HepG2 (cell line): ENCODE measurements at regions not wholly inside any gene's neighbourhood (a gene's known extent, or its start where the extent isn't known, plus 50 kb on each side); places are given as distances from the start of the nearest gene placed in this dataset.
A peak's percentile ranks its signal among the peaks of the same experiment; 100 is the strongest.

Experiments used
- ELF1 ChIP-seq: sonication (generic); formaldehyde crosslinking; IDR thresholded peaks from 2 replicates; pipeline ENCODE4 v1.4.0; 2020; ENCODE audit warnings: missing genetic modification reagents
- ETV6 ChIP-seq: sonication (generic); formaldehyde crosslinking; conservative IDR thresholded peaks from 2 replicates; pipeline ENCODE4 v1.4.0; 2020; ENCODE audit warnings: missing genetic modification reagents
- GLI4 ChIP-seq: sonication (generic); formaldehyde crosslinking; IDR thresholded peaks from 2 replicates; pipeline ENCODE4 v1.5.1; 2020; ENCODE audit warnings: missing genetic modification reagents, mild to moderate bottlenecking, moderate library complexity, borderline replicate concordance
- HHEX ChIP-seq: IDR thresholded peaks from 2 replicates; pipeline ENCODE4 v1.6.1; 2016; ENCODE audit warnings: control low read depth
- HNF4G ChIP-seq, 2 experiments: sonication (generic) in 1 of 2; formaldehyde crosslinking in 1 of 2; IDR thresholded peaks; 2 replicates each; pipeline versions ENCODE4 v1.4.0 to v1.6.1; 2011 to 2020; ENCODE audit warnings: borderline replicate concordance in 2 of 2, low read depth in 2 of 2, mild to moderate bottlenecking in 2 of 2, low read length in 1 of 2, missing genetic modification reagents in 1 of 2, moderate library complexity in 1 of 2
- HOXA7 ChIP-seq: sonication (generic); formaldehyde crosslinking; IDR thresholded peaks from 2 replicates; pipeline ENCODE4 v1.8.1; 2022; ENCODE audit warnings: mild to moderate bottlenecking, missing genetic modification reagents, moderate library complexity
- MXI1 ChIP-seq: IDR thresholded peaks from 3 replicates; pipeline ENCODE4 v1.6.1; 2012; ENCODE audit warnings: low read depth, low read length, inconsistent platforms, borderline replicate concordance
- TGIF2 ChIP-seq: IDR thresholded peaks from 2 replicates; pipeline ENCODE4 v1.6.1; 2016; ENCODE audit warnings: control low read depth, missing compliant biosample characterization
- ZSCAN20 ChIP-seq: sonication (generic); formaldehyde crosslinking; IDR thresholded peaks from 2 replicates; pipeline ENCODE4 v1.4.0; 2020; ENCODE audit warnings: missing genetic modification reagents, mild to moderate bottlenecking, borderline replicate concordance
- TF ChIP-seq, protein P1 (sequence below): sonication (generic); formaldehyde crosslinking; IDR thresholded peaks from 2 replicates; pipeline ENCODE4 v1.9.0; 2021; ENCODE audit warnings: missing genetic modification reagents, borderline replicate concordance
- TF ChIP-seq, protein P2 (sequence below), 2 experiments: sonication (generic) in 1 of 2; formaldehyde crosslinking in 1 of 2; IDR thresholded peaks; 2 replicates each; pipeline versions ENCODE4 v1.4.0 to v1.6.1; 2016 to 2020; ENCODE audit warnings: borderline replicate concordance in 1 of 2, low read depth in 1 of 2, mild to moderate bottlenecking in 1 of 2, missing genetic modification reagents in 1 of 2
- TF ChIP-seq, protein P3 (sequence below): sonication (generic); formaldehyde crosslinking; conservative IDR thresholded peaks from 2 replicates; pipeline ENCODE4 v1.8.0; 2022; ENCODE audit warnings: mild to moderate bottlenecking, moderate library complexity, missing genetic modification reagents
- TF ChIP-seq, protein P4 (sequence below): sonication (generic); formaldehyde crosslinking; IDR thresholded peaks from 2 replicates; pipeline ENCODE4 v1.4.0; 2020; ENCODE audit warnings: missing genetic modification reagents
- TF ChIP-seq, protein P5 (sequence below): sonication (generic); formaldehyde crosslinking; IDR thresholded peaks from 2 replicates; pipeline ENCODE4 v1.8.0; 2022; ENCODE audit warnings: missing genetic modification reagents, low read depth, mild to moderate bottlenecking, borderline replicate concordance
- TF ChIP-seq, protein P6 (sequence below): IDR thresholded peaks from 2 replicates; pipeline ENCODE4 v1.6.1; 2018; ENCODE audit warnings: missing genetic modification reagents, mild to moderate bottlenecking, missing compliant biosample characterization

DNA sequence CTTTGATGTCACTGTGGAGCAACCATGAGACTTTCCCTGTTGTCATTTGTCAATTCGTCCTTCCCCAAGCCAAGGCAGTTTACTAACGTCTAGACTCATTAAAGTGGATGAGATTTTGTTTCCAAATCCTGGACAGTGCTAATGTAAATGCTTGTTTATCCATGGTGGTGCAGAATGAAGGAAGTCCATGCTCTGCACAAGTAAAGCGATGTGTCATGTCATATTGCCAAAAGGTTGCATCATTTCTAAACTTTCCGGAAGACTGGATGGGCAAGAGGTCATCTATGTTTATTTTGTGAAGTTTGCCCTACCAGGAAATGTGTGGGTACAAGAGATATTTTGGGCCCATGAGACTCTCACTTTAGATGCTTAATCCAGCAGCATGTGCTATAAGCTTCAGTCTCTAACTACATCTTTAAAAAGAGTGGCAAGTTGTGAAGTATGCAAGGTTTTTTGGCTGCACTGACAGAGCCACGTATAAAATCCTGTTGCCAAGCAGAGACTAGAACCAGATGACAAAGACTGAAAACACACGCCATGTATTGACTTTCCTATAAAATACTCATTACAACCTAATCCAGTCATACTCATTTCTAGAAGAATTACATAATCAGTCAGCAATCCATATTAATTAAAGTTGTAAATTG, 72.1 kb upstream of the FNDC3B start (continued):
- TF ChIP-seq HHEX (CRISPR knock-in tag) (0 out of 2 replicates have a peak, but pooled peaks have one; percentile 27), GLI4 (CRISPR knock-in tag) (no peak), TGIF2 (CRISPR knock-in tag) (peak; percentile 80), HNF4G (IDR thresholded peaks at IDR 0.05; ENCODE audit: borderline replicate concordance, low read depth, low read length) (peak; percentile 28; the same call in 1 of the 2 replicates), HNF4G (CRISPR knock-in tag; IDR thresholded peaks at IDR 0.05; ENCODE audit: borderline replicate concordance, low read depth) (peak; percentile 58; the same call in 1 of the 2 replicates), ETV6 (CRISPR knock-in tag) (no peak), ELF1 (CRISPR knock-in tag) (peak; percentile 89), HOXA7 (CRISPR knock-in tag) (no peak), MXI1 (peak; percentile 71; the same call in 1 of the 3 replicates), ZSCAN20 (CRISPR knock-in tag) (no peak)
- TF ChIP-seq, protein P1, sequence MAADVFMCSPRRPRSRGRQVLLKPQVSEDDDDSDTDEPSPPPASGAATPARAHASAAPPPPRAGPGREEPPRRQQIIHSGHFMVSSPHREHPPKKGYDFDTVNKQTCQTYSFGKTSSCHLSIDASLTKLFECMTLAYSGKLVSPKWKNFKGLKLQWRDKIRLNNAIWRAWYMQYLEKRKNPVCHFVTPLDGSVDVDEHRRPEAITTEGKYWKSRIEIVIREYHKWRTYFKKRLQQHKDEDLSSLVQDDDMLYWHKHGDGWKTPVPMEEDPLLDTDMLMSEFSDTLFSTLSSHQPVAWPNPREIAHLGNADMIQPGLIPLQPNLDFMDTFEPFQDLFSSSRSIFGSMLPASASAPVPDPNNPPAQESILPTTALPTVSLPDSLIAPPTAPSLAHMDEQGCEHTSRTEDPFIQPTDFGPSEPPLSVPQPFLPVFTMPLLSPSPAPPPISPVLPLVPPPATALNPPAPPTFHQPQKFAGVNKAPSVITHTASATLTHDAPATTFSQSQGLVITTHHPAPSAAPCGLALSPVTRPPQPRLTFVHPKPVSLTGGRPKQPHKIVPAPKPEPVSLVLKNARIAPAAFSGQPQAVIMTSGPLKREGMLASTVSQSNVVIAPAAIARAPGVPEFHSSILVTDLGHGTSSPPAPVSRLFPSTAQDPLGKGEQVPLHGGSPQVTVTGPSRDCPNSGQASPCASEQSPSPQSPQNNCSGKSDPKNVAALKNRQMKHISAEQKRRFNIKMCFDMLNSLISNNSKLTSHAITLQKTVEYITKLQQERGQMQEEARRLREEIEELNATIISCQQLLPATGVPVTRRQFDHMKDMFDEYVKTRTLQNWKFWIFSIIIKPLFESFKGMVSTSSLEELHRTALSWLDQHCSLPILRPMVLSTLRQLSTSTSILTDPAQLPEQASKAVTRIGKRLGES = no peak
- TF ChIP-seq, protein P2, sequence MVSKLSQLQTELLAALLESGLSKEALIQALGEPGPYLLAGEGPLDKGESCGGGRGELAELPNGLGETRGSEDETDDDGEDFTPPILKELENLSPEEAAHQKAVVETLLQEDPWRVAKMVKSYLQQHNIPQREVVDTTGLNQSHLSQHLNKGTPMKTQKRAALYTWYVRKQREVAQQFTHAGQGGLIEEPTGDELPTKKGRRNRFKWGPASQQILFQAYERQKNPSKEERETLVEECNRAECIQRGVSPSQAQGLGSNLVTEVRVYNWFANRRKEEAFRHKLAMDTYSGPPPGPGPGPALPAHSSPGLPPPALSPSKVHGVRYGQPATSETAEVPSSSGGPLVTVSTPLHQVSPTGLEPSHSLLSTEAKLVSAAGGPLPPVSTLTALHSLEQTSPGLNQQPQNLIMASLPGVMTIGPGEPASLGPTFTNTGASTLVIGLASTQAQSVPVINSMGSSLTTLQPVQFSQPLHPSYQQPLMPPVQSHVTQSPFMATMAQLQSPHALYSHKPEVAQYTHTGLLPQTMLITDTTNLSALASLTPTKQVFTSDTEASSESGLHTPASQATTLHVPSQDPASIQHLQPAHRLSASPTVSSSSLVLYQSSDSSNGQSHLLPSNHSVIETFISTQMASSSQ (IDR thresholded peaks at IDR 0.05; ENCODE audit: low read depth) = peak; percentile 76
- TF ChIP-seq, protein P2 (CRISPR knock-in tag; IDR thresholded peaks at IDR 0.05; ENCODE audit: borderline replicate concordance) = peak; percentile 87; the same call in 1 of the 2 replicates
- TF ChIP-seq, protein P3, sequence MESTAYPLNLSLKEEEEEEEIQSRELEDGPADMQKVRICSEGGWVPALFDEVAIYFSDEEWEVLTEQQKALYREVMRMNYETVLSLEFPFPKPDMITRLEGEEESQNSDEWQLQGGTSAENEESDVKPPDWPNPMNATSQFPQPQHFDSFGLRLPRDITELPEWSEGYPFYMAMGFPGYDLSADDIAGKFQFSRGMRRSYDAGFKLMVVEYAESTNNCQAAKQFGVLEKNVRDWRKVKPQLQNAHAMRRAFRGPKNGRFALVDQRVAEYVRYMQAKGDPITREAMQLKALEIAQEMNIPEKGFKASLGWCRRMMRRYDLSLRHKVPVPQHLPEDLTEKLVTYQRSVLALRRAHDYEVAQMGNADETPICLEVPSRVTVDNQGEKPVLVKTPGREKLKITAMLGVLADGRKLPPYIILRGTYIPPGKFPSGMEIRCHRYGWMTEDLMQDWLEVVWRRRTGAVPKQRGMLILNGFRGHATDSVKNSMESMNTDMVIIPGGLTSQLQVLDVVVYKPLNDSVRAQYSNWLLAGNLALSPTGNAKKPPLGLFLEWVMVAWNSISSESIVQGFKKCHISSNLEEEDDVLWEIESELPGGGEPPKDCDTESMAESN (CRISPR knock-in tag) = no peak
- TF ChIP-seq, protein P4, sequence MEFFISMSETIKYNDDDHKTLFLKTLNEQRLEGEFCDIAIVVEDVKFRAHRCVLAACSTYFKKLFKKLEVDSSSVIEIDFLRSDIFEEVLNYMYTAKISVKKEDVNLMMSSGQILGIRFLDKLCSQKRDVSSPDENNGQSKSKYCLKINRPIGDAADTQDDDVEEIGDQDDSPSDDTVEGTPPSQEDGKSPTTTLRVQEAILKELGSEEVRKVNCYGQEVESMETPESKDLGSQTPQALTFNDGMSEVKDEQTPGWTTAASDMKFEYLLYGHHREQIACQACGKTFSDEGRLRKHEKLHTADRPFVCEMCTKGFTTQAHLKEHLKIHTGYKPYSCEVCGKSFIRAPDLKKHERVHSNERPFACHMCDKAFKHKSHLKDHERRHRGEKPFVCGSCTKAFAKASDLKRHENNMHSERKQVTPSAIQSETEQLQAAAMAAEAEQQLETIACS (CRISPR knock-in tag) = no peak
- TF ChIP-seq, protein P5, sequence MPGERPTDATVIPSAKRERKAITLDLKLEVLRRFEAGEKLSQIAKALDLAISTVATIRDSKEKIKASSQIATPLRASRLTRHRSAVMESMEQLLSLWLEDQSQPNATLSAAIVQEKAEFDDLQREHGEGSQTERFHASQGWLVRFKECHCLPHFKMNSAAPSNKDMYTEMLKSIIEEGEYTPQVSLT (CRISPR knock-in tag) = no peak
- TF ChIP-seq, protein P6, sequence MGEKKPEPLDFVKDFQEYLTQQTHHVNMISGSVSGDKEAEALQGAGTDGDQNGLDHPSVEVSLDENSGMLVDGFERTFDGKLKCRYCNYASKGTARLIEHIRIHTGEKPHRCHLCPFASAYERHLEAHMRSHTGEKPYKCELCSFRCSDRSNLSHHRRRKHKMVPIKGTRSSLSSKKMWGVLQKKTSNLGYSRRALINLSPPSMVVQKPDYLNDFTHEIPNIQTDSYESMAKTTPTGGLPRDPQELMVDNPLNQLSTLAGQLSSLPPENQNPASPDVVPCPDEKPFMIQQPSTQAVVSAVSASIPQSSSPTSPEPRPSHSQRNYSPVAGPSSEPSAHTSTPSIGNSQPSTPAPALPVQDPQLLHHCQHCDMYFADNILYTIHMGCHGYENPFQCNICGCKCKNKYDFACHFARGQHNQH (CRISPR knock-in tag) = peak; percentile 94; the same call in 1 of the 2 replicates
